SU-DHL-6 (cell line): ENCODE measurements at regions not wholly inside any gene's neighbourhood (a gene's known extent, or its start where the extent isn't known, plus 50 kb on each side); places are given as distances from the start of the nearest gene placed in this dataset.

Source experiments
- H2AFZ ChIP-seq: fragments of 200-600 bp; sonication (generic); 2 replicates; pipeline ENCODE4 v1.6.1; 2014; ENCODE audit warnings: low read depth, mild to moderate bottlenecking, moderate library complexity, mixed read lengths, antibody characterized with exemption, low read length; ENCODE audit not compliant: severe bottlenecking
- H3F3A ChIP-seq: fragments of 200-600 bp; shearing (Covaris generic); 2 replicates; pipeline ENCODE4 v1.6.0; 2016; ENCODE audit warnings: antibody characterized with exemption, mild to moderate bottlenecking; ENCODE audit not compliant: insufficient read depth
- H3K27ac ChIP-seq: fragments of 200-600 bp; sonication (generic); 2 replicates; pipeline ENCODE4 v1.5.1; 2016; ENCODE audit warnings: low read depth, mild to moderate bottlenecking, low read length, moderate library complexity, mixed read lengths
- H3K27me3 ChIP-seq: fragments of 200-600 bp; sonication (generic), shearing (Covaris generic); 2 replicates; pipeline ENCODE4 v1.6.0; 2014; ENCODE audit warnings: mild to moderate bottlenecking, low read length
- H3K36me3 ChIP-seq: fragments of 200-600 bp; sonication (generic); 2 replicates; pipeline ENCODE4 v1.6.1; 2014; ENCODE audit warnings: mild to moderate bottlenecking, low read length, mixed read lengths
- H3K4me2 ChIP-seq: fragments of 300-600, 200-600 bp; shearing (Covaris generic), sonication (generic); 2 replicates; pipeline ENCODE4 v1.6.0; 2014; ENCODE audit warnings: low read length, low read depth, mild to moderate bottlenecking; ENCODE audit not compliant: poor library complexity, severe bottlenecking
- H3K4me3 ChIP-seq: fragments of 200-600 bp; sonication (generic); 2 replicates; pipeline ENCODE4 v1.5.1; 2014; ENCODE audit warnings: antibody characterized with exemption, low read length, mild to moderate bottlenecking, mixed read lengths; ENCODE audit not compliant: insufficient read depth, poor library complexity, severe bottlenecking
- H3K79me2 ChIP-seq: fragments of 200-600 bp; sonication (generic); 2 replicates; pipeline ENCODE4 v1.6.1; 2014; ENCODE audit warnings: mild to moderate bottlenecking, low read length, moderate library complexity; ENCODE audit not compliant: insufficient read depth
- H3K9ac ChIP-seq: fragments of 200-600 bp; sonication (generic); 2 replicates; pipeline ENCODE4 v1.7.0; 2014; ENCODE audit warnings: mild to moderate bottlenecking, low read length
- H3K9me2 ChIP-seq: fragments of 200-600 bp; sonication (generic); replicated peaks from 2 replicates; pipeline ENCODE4 v1.6.1; 2014; ENCODE audit warnings: low read length; ENCODE audit not compliant: insufficient read depth
- H3K9me3 ChIP-seq: fragments of 200-600 bp; sonication (generic); 2 replicates; pipeline ENCODE4 v1.6.1; 2014; ENCODE audit warnings: low read length, mixed read lengths; ENCODE audit not compliant: insufficient read depth
- H4K20me1 ChIP-seq: fragments of 200-600 bp; sonication (generic); 2 replicates; pipeline ENCODE4 v1.6.1; 2014; ENCODE audit warnings: low read depth, mild to moderate bottlenecking, antibody characterized with exemption, low read length, moderate library complexity, mixed read lengths
- EZH2phosphoT487 ChIP-seq: fragments of 200-600 bp; sonication (generic), shearing (Covaris generic); conservative IDR thresholded peaks from 2 replicates; pipeline ENCODE4 v1.6.1; 2018; ENCODE audit warnings: mild to moderate bottlenecking, antibody characterized with exemption, low read length, moderate library complexity, mixed read lengths
- TF ChIP-seq, protein P1 (sequence below): fragments of 200-600 bp; sonication (generic); IDR thresholded peaks from one replicate; pipeline ENCODE4 v1.5.1; 2017; ENCODE audit warnings: antibody characterized with exemption, mild to moderate bottlenecking, low read length, moderate library complexity; ENCODE audit not compliant: insufficient read depth, poor library complexity, severe bottlenecking

DNA sequence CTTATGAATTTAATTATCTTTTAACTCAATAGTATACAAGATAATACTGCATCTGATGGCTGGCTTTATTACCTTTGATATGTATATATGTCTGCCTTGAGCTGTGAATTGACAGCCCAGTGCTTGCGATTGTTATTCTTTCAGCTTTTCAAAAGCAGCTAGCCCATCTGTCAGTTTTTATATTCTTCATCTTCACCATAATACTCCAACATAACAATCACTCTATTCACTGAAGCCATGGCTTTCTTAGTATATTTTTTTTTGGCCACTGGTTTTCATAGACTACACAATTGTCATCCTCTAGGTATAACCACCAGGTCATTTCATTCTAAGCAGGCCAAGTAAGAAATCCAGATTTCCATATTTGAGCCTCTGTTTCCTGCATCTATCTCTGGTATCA lies 1026.1 kb downstream of the FSCB start:
- Histone ChIP-seq H3F3A (no peaks in the 10 kb centered on the region), H3K4me2 (no peak overlapping the region), H3K9ac (no peak overlapping the region), H3K9me2 (no peaks in the 10 kb centered on the region), H3K27me3 (no peaks in the 10 kb centered on the region), H2AFZ (no peak overlapping the region), H3K36me3 (no peaks in the 10 kb centered on the region; the same call in 1 of the 2 replicates), H3K27ac (no peak overlapping the region), H3K4me3 (no peak overlapping the region), H3K79me2 (no peaks in the 10 kb centered on the region), H3K9me3 (no peaks in the 10 kb centered on the region), H4K20me1 (no peaks in the 10 kb centered on the region)
- TF ChIP-seq EZH2phosphoT487, result no peak
- TF ChIP-seq, protein P1, sequence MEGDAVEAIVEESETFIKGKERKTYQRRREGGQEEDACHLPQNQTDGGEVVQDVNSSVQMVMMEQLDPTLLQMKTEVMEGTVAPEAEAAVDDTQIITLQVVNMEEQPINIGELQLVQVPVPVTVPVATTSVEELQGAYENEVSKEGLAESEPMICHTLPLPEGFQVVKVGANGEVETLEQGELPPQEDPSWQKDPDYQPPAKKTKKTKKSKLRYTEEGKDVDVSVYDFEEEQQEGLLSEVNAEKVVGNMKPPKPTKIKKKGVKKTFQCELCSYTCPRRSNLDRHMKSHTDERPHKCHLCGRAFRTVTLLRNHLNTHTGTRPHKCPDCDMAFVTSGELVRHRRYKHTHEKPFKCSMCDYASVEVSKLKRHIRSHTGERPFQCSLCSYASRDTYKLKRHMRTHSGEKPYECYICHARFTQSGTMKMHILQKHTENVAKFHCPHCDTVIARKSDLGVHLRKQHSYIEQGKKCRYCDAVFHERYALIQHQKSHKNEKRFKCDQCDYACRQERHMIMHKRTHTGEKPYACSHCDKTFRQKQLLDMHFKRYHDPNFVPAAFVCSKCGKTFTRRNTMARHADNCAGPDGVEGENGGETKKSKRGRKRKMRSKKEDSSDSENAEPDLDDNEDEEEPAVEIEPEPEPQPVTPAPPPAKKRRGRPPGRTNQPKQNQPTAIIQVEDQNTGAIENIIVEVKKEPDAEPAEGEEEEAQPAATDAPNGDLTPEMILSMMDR, result no peak

DNA sequence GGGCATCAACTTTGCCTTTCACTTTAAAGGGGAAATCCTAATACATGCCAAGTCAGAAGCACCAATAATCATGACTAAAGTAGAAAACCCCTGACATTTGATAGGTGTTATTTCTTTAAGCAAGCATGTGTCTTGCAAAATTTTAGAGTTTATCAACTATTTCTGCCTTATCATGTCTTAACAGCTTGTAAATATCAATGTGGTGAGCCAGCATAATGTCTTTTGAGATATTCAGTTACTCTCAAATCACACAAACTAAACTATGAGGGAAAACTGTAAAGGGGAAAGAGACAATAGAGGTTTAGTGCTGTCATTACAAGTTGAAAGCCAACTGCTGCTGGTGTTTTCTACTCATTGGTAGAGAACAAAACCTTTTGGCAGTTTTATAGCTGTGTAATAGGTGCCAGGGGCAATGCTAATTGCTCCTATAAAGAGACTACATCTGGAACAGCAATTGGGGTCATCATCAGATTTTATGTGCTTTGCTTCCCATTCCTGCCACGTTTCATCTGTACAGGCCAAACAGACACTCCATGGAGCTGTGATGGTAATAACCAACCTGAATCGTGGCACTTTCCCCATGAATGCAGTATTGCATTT lies 1027.4 kb downstream of the FSCB start:
- Histone ChIP-seq H3K4me3 (no peak overlapping the region), H4K20me1 (no peaks in the 10 kb centered on the region), H3K9me2 (no peaks in the 10 kb centered on the region), H3K27ac (no peak overlapping the region), H3K36me3 (no peaks in the 10 kb centered on the region; the same call in 1 of the 2 replicates), H2AFZ (no peak overlapping the region), H3K27me3 (no peaks in the 10 kb centered on the region), H3K9ac (no peak overlapping the region), H3K79me2 (no peaks in the 10 kb centered on the region), H3F3A (no peaks in the 10 kb centered on the region), H3K9me3 (no peaks in the 10 kb centered on the region), H3K4me2 (no peak overlapping the region)
- no peak for TF ChIP-seq EZH2phosphoT487
- TF ChIP-seq, protein P1, result no peak

DNA sequence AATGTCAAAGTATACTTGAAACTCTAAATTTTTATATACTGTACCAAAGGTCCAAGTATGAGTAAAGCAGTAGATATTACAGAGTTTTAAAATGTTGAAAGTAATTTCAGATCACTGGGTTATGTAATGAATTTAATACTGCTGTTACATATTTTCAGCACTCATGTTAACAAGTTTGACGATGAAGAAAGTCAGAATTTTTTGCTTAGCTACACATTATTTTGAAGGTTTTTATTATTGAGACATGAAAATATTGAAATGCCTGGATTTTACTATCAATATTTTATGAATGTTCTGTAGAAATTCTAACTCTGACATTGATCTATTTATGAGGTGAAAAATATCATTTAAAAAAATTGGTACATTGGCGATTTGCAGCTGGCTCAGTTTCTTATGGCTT lies 1030.3 kb downstream of the FSCB start:
- H3K27me3 ChIP-seq, result no peaks in the 10 kb centered on the region
- no peaks in the 10 kb centered on the region for H4K20me1 ChIP-seq
- H3F3A ChIP-seq, result no peaks in the 10 kb centered on the region
- no peak overlapping the region for H3K27ac ChIP-seq
- H3K9ac ChIP-seq, result no peak overlapping the region
- H3K36me3 ChIP-seq, result no peaks in the 10 kb centered on the region; the same call in 1 of the 2 replicates
- TF ChIP-seq, protein P1, result no peak
- TF ChIP-seq EZH2phosphoT487, result no peak
- H3K79me2 ChIP-seq, result no peaks in the 10 kb centered on the region
- no peaks in the 10 kb centered on the region for H3K9me3 ChIP-seq
- no peak overlapping the region for H3K4me3 ChIP-seq
- no peaks in the 10 kb centered on the region for H3K9me2 ChIP-seq
- H2AFZ ChIP-seq, result no peak overlapping the region
- H3K4me2 ChIP-seq, result no peak overlapping the region
